ENCODE measurements at regions not wholly inside any gene's neighbourhood (a gene's known extent, or its start where the extent isn't known, plus 50 kb on each side); places are given as distances from the start of the nearest gene placed in this dataset.

GRCh38 chr1:218525451-218526197, 180.5 kb downstream of the TGFB2 start:
- ATAC-seq (no peak), DNase-seq (ENCODE audit: low spot score) (no peak)

- no peak for DNase-seq (ENCODE audit: low spot score)
- ATAC-seq, result no peak
Measured at GRCh38 chr1:218526198-218526580, 181.1 kb downstream of the TGFB2 start.

- no peak for DNase-seq (ENCODE audit: low spot score)
- no peak for ATAC-seq
Measured at GRCh38 chr1:218527737-218528136, 182.6 kb downstream of the TGFB2 start.

GRCh38 chr1:218529646-218530300, 184.6 kb downstream of the TGFB2 start:
- DNase-seq (ENCODE audit: low spot score) (no peak), ATAC-seq (no peak)

GRCh38 chr1:218531936-218532335, 186.8 kb downstream of the TGFB2 start:
- ATAC-seq (no peak), DNase-seq (ENCODE audit: low spot score) (no peak)

- DNase-seq (ENCODE audit: low spot score) (no peak), ATAC-seq (no peak)
Measured at GRCh38 chr1:218536296-218536986, 191.3 kb downstream of the TGFB2 start.

GRCh38 chr1:218537122-218537913, 192.2 kb downstream of the TGFB2 start:
- no peak for ATAC-seq
- DNase-seq (ENCODE audit: low spot score), result no peak

- DNase-seq (ENCODE audit: low spot score) (no peak), ATAC-seq (no peak)
Measured at GRCh38 chr1:218538341-218538740, 193.2 kb downstream of the TGFB2 start.

GRCh38 chr1:218546314-218546713, 201.2 kb downstream of the TGFB2 start:
- DNase-seq (ENCODE audit: low spot score) (no peak), ATAC-seq (no peak)

GRCh38 chr1:218547957-218548730, 203.0 kb downstream of the TGFB2 start:
- DNase-seq (ENCODE audit: low spot score), result no peak
- no peak for ATAC-seq

- no peak for ATAC-seq
Measured at GRCh38 chr1:218548764-218549163, 203.6 kb downstream of the TGFB2 start.

GRCh38 chr1:218553197-218553596, 208.1 kb downstream of the TGFB2 start:
- ATAC-seq (no peak), DNase-seq (ENCODE audit: low spot score) (no peak)

More at GRCh38 chr1:218548764-218549163, 203.6 kb downstream of the TGFB2 start:
- no peak for DNase-seq (ENCODE audit: low spot score)

GRCh38 chr1:218556016-218556415, 210.9 kb downstream of the TGFB2 start:
- DNase-seq (ENCODE audit: low spot score) (no peak), ATAC-seq (no peak)

- DNase-seq (ENCODE audit: low spot score) (peak; percentile 47), ATAC-seq (peak; percentile 30)
Measured at GRCh38 chr1:218557731-218558130, 212.6 kb downstream of the TGFB2 start.

- no peak for ATAC-seq
- no peak for DNase-seq (ENCODE audit: low spot score)
Measured at GRCh38 chr1:218558271-218558810, 213.2 kb downstream of the TGFB2 start.

GRCh38 chr1:218565377-218565776, 220.2 kb downstream of the TGFB2 start:
- no peak for ATAC-seq
- no peak for DNase-seq (ENCODE audit: low spot score)

GRCh38 chr1:218568962-218569550, 223.9 kb downstream of the TGFB2 start:
- ATAC-seq, result no peak
- DNase-seq (ENCODE audit: low spot score), result no peak

- ATAC-seq, result no peak
Measured at GRCh38 chr1:218570456-218570855, 225.3 kb downstream of the TGFB2 start.

GRCh38 chr1:218571491-218571890, 226.4 kb downstream of the TGFB2 start:
- no peak for ATAC-seq
- no peak for DNase-seq (ENCODE audit: low spot score)

More at GRCh38 chr1:218570456-218570855, 225.3 kb downstream of the TGFB2 start:
- DNase-seq (ENCODE audit: low spot score), result no peak

GRCh38 chr1:218572050-218572449, 226.9 kb downstream of the TGFB2 start:
- DNase-seq (ENCODE audit: low spot score) (no peak), ATAC-seq (no peak)

Data from left lobe of liver (tissue), 2 donors.